SKM-1 treated with dmso at 0.1 percent for 144 hours (cell line): ENCODE measurements at regions not wholly inside any gene's neighbourhood (a gene's known extent, or its start where the extent isn't known, plus 50 kb on each side); places are given as distances from the start of the nearest gene placed in this dataset.
"Not testable (repeated sequence)": the region's sequence is repeated elsewhere in the genome, so short reads cannot be mapped to it uniquely, and the experiment has no call there.

ENCODE experiments used
- DNase-seq: peaks from one replicate; lab custom pipeline; 2025; ENCODE audit not compliant: unreplicated experiment; lab: John Stamatoyannopoulos, UW

GRCh38 chr11:100409267-100409666 lies 277.8 kb upstream of the ARHGAP42 start:
- not testable (repeated sequence) for DNase-seq

- DNase-seq: no peak
Measured at GRCh38 chr11:100419518-100419917, 267.6 kb upstream of the ARHGAP42 start.

GRCh38 chr11:100434821-100435641 lies 252.1 kb upstream of the ARHGAP42 start:
- no peak for DNase-seq

GRCh38 chr11:100438376-100438775 lies 248.7 kb upstream of the ARHGAP42 start:
- no peak for DNase-seq

DNA sequence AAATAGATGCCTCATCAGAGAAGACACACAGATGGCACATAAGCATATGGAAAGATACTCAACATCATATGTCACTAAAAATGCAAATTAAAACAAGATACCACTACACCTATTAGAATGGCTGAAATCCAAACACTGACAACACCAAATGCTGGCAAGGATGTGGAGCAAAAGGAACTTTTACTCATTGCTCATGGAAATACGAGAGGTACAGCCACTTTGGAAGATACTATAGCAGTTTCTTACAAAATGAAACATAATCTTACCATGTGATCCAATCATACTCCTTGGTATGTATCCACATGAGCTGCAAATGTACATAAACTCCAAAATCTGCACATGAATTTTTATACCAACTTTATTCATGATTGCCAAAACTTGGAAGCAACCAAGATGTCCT lies 246.0 kb upstream of the ARHGAP42 start:
- no peak for DNase-seq

DNA sequence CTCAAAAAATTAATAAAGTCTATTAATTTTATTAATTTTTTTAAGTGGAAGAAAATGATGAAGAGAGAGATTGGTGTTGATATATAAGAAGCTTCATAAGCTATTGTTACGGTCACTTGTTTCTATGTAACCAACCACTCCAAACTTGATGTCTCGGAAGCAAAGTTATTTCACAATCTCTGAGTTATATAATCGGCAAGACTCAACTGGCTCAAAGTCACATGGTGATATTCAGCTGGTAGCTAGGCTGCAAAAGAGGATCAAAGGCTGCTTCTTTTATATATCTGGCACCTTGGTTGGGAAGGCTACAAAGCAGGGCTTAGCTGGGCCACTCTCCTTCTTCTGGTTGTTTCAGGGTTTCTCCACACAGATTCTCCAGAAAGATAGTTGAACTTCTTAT lies 245.1 kb upstream of the ARHGAP42 start:
- DNase-seq: no peak

DNA sequence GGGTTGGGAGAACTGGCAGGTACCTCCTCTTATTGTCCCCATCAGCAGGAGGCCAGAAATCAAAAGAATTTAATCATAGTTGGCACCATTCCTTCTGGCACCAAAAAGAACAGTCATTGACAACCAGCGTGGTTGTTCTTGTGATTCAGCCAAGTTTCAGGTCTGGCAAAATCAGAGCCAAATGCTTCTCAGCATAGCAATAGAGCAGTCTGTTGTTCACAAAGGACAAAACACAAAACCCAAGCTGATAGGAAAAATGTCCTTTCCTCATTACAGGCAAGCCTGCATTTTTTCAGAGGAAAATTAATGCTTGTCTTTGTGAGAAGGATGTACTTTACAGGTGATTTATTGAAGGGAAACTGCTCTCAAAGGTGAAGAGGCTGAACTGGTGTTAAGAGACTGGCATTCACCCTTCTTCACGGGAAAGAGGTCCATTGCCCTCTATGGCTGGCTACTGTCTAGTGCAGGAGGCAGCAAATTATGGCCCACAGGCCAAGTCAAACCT lies 241.8 kb upstream of the ARHGAP42 start:
- no peak for DNase-seq

DNA sequence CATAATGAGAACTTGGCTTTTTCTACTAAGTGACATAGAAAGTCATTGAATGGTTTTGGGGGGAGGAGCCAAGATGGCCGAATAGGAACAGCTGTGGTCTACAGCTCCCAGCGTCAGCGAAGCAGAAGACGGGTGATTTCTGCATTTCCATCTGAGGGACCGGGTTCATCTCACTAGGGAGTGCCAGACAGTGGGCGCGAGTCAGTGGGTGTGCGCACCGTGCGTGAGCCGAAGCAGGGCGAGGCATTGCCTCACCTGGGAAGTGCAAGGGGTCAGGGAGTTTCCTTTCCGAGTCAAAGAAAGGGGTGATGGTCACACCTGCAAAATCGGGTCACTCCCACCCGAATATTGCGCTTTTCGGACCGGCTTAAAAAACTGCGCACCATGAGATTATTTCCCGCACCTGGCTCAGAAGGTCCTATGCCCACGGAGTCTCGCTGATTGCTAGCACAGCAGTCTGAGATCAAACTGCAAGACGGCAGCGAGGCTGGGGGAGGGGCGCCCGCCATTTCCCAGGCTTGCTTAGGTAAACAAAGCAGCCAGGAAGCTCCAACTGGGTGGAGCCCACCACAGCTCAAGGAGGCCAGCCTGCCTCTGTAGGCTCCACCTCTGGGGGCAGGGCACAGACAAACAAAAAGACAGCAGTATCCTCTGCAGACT lies 235.2 kb upstream of the ARHGAP42 start:
- not testable (repeated sequence) for DNase-seq

DNA sequence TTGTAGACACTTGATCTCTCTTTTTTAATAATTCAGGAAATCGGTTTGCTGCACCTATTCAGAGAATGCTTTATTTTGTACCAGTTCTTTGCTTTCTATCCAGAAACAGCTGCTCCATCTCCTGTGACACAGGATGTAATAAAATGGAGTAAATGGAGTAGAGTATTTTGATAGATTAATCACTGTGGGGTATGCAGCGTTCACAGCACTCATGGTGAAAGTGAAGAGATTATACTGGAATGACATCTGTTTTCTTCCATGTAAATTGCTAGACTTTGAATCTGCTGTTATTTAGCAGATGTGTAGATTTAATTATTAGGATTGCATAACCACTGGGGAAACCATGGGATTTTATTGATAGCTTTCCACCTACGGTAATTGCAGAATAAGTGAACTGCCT lies 227.3 kb upstream of the ARHGAP42 start:
- DNase-seq: no peak

DNA sequence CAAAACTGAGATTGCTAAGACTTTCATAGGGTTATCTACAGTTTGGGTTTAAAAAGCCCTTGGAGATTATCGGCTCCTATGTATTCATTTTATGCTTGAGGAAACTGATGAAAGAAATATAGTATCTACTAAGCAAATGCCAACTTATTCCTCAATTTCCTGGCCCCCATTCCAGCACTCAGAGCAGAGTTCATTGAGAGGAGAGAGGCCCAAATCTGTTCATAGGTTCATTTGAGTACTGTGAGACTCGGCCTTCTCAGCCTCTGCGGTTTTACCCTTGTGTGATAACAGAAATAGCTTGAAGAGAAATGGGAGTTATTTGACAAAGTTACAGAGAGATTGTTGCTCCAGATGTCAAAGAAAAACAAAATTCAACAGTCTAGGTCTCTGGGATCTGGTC lies 226.7 kb upstream of the ARHGAP42 start:
- DNase-seq: no peak

DNA sequence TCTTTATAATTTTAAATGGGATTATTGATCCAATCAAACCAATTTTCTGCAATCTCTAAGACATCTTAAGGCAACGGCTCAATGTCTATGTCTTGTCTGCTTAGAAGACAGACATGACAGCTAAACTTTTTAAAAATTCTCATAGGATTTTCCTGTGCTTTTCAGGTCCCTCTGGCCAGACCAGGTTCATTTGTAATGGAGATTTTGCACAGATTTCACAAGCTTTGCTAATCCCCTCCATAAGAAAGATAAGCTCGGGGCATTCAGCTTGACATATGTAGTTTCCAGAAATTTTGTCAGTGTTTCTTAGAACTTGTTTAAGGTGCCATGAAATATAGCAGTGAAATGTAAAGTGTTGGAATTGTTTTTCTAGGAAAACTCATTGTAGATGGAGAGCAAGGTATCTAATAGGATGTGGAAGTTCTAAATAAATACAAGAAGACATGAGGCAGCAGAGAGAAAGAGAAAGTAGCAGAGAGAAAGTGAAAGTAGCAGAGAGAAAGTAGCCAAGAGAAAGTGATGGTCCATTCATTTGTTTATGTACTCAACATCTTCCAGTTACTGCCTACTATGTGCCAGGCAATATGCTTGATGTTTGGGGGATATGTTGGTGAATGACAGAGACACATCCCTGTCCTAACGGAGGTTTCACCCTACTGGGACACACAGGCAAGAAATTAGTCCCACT lies 219.1 kb upstream of the ARHGAP42 start:
- no peak for DNase-seq

GRCh38 chr11:100469835-100470234 lies 217.3 kb upstream of the ARHGAP42 start:
- no peak for DNase-seq

- no peak for DNase-seq
Measured at GRCh38 chr11:100472727-100473389, 214.2 kb upstream of the ARHGAP42 start.

DNA sequence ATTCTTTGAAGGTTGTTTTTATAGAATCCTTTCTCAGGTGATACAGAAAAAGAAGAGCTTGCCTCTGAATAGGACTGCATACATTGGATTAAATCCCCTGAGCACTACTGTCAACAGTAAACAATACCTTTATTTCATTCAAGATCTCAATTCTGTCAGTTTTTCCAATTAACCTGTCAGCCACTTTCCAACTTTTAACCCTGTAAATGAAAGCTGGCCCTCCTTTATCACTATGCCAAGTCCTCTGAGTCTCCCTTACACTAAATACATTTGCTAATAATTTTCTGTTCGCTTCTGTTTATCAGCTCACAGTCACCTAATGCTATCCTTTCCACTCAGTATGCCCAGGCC lies 213.7 kb upstream of the ARHGAP42 start:
- no peak for DNase-seq

DNA sequence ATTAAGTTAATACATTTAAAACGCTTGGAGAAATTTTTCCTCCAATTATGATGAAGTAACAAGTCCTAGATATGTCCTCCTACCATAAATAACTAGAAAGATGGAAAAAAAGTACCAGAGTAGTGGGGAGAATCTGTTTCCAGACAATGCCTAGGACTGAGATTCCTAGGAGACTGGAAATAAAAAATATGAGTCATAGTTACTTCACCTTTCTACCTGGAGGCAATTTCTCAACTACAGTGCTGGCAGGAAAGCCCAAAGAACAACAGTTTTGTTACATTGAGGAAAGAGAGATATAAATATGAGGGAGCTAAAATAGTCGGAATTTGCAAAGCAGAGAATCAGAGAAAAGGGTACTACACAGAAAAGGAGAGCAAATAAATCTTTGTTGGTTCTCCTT lies 202.1 kb upstream of the ARHGAP42 start:
- no peak for DNase-seq

DNA sequence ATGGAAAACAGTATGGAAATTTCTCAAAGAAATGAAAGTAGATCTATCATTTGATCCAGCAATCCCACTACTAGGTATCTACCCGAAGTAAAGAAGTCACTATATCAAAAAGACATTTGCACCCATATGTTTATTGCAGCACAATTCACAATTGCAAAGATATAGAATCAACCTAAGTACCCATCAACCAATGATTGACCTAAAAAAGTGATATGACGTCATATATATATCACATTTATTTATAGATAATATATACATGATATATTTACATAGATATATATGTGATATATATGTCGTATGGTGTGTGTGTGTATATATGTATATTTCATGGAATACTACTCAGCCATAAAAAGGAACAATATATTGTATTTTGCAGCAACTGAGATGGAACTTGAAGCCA lies 188.3 kb upstream of the ARHGAP42 start:
- DNase-seq: no peak

DNA sequence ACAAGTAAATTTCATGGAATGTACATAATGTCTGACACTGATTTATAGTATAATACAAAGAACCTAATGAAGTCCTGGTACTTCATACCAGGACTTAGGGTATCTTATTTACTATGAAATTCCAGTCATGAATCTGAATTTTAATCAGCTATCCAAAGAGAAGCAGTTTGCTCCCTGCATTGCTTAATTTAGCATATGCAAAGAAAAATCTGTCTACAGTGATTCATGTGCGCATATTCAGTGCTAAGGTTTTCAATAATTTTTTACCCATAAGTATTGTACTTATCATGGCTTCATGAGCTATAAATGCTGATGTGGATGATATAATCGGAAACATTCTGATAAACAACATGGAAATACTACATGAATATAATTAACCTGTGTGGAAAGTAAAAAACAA lies 185.6 kb upstream of the ARHGAP42 start:
- no peak for DNase-seq

GRCh38 chr11:100512475-100512874 lies 174.6 kb upstream of the ARHGAP42 start:
- DNase-seq: no peak

DNA sequence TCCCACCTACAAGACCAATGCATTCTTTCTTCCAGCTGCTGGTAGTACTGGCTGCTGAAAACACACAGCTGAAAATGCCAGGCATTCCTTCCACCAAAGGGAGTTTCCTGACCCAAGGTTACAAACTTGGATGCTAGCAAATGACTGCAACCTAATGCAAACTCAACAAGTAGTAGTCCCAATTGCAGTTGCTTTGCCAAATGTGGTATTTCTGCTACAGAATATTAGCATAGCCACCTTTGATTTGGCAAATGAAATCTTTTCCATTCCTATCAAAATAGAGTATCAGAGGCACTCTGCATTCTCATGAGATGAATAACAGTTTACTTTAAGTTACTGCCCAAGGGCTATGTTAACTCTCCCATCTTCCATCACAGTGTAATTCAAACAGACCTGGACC lies 172.0 kb upstream of the ARHGAP42 start:
- no peak for DNase-seq

GRCh38 chr11:100525197-100525596 lies 161.9 kb upstream of the ARHGAP42 start:
- DNase-seq: no peak

DNA sequence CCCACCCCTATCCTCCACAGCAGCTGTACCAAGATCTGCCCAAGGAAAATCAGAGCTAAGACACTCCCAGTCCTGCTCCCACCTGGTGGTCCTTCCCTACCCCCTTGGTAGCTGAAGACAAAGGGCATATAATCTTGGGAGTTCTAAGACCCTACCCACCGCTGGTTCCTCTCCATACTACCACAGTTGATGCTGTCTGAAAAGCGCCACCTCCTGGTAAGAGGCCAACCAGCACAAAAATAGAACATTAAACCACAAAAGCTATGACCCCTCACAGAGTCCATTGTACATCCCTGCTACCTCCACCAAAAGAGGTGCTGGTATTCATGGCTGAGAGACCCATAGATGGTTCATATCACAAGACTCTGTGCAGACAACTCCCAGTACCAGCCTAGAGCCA lies 161.5 kb upstream of the ARHGAP42 start:
- DNase-seq: no peak
